BJ (cell line): ENCODE measurements at regions not wholly inside any gene's neighbourhood (a gene's known extent, or its start where the extent isn't known, plus 50 kb on each side); places are given as distances from the start of the nearest gene placed in this dataset.
"Not testable (repeated sequence)": the region's sequence is repeated elsewhere in the genome, so short reads cannot be mapped to it uniquely, and the experiment has no call there.

Experiments
- CTCF ChIA-PET: fragments of 350-600 bp; formaldehyde crosslinking; extraction: SDS; loops from one replicate; lab custom pipeline; 2021; ENCODE audit warnings: antibody characterized with exemption, inconsistent platforms; lab: Yijun Ruan, JAX
- POLR2A ChIA-PET: fragments of 300-600 bp; sonication (Branson Sonifier 250); formaldehyde crosslinking; extraction: SDS; loops from one replicate; lab custom pipeline; 2021; ENCODE audit warnings: antibody characterized with exemption; lab: Charles Lee
- DNase-seq: peaks from one replicate; pipeline ENCODE4 v3.0.0-alpha.2; 2011; ENCODE audit warnings: low read depth
- H3K27me3 ChIP-seq: 2 replicates; pipeline ENCODE4 v1.6.0; 2011; ENCODE audit warnings: low read length; ENCODE audit not compliant: control insufficient read depth, insufficient read depth
- H3K36me3 ChIP-seq: 2 replicates; pipeline ENCODE4 v1.5.1; 2011; ENCODE audit warnings: low read length; ENCODE audit not compliant: control insufficient read depth, insufficient read depth
- H3K4me3 ChIP-seq: 2 replicates; pipeline ENCODE4 v1.5.1; 2011; ENCODE audit warnings: low read depth, mild to moderate bottlenecking, control low read depth, low read length
- TF ChIP-seq, protein P1 (sequence below): IDR thresholded peaks from 2 replicates; pipeline ENCODE4 v1.5.1; 2011; ENCODE audit warnings: low read depth, mild to moderate bottlenecking, control low read depth, inconsistent platforms, low read length, moderate library complexity; ENCODE audit not compliant: insufficient read depth

DNA sequence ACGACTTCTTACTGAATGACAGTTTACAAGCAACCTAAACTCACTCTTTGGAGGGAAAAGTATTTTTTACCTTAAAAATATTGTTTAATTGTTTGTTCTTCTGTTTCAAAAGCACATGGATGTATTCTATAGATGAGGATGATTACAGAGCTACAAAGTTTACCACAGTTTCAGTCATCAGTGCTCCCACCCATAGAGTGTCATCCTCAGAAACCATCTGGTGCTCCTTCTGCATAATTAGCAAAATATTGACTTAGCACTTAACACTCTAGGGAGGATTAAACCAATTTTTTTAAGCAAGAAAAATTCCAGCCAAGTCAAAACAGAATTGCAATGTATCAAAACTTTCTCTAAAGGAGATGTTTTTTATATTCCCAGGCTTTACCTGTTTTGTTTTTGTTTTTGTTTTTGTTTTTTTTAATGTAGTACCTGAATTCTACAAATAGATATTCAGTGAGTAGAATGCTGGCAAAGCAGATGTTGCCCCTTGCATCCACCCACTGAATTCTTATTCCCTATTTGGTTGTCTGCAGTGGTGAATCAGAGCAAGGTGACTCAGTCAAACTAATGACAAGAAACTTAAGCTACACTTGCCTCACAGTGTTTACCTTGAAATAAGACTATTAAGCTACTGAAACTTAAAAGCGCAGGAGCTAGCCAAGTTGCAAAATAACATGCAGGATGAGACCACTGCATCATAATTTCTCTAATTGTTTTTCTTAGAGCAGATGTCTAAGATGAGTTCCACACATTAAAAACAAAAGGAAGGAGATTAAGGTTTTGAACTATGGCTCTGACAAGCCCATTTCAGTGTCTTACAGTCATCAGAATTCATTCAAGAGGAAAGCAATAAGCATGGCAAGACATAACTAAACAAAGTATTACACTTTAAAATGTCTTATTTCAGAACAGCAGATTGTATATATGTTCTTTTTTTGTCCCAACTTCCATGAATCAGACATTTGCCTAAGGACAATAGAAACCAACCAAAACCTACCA, 155.1 kb upstream of the SOX6 start:
- Histone ChIP-seq H3K27me3 (no peaks in the 10 kb centered on the region), H3K4me3 (no peak overlapping the region), H3K36me3 (no peaks in the 10 kb centered on the region)
- peak; percentile 38 for DNase-seq
- TF ChIP-seq, protein P1, sequence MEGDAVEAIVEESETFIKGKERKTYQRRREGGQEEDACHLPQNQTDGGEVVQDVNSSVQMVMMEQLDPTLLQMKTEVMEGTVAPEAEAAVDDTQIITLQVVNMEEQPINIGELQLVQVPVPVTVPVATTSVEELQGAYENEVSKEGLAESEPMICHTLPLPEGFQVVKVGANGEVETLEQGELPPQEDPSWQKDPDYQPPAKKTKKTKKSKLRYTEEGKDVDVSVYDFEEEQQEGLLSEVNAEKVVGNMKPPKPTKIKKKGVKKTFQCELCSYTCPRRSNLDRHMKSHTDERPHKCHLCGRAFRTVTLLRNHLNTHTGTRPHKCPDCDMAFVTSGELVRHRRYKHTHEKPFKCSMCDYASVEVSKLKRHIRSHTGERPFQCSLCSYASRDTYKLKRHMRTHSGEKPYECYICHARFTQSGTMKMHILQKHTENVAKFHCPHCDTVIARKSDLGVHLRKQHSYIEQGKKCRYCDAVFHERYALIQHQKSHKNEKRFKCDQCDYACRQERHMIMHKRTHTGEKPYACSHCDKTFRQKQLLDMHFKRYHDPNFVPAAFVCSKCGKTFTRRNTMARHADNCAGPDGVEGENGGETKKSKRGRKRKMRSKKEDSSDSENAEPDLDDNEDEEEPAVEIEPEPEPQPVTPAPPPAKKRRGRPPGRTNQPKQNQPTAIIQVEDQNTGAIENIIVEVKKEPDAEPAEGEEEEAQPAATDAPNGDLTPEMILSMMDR, result no peak
- ChIA-PET POLR2A (no interaction called here), CTCF (no interaction called here)

DNA sequence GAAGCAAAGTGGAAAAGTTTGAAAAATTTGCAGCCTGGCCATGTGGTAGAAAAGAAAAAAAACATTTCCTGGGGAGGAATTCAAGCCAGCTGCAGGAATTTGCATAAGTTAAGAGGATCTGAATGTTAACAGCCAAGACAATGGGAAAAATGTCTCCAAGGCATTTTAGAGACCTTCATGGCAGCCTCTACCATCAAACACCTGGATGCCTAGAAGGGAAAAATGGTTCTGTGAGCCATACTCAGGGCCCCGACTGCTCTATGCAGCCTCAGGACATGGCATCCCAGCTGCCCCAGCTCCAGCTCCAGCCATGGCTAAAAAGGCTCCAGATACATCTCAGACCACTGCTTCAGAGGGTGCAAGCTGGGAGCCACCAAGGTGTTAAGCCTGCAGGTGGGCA, 149.1 kb upstream of the SOX6 start:
- POLR2A ChIA-PET, result no interaction called here
- CTCF ChIA-PET, result no interaction called here

DNA sequence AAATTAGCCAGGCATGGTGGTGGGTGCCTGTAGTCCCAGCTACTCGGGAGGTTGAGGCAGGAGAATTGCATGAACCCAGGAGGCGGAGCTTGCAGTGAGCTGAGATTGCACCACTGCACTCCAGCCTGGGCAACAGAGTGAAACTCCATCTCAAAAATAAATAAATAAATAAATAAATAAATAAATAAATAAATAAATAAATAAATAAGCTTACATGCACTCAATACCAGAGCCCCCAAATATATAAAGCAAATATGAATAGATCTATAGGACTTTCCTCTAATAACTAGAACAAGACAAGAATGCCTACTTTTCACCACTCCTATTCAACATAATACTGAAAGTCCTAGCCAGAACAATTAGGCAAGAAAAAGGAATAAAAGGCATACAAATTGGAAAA, 147.5 kb upstream of the SOX6 start:
- POLR2A ChIA-PET, CTCF ChIA-PET, DNase-seq, H3K4me3 ChIP-seq, H3K36me3 ChIP-seq, H3K27me3 ChIP-seq: not testable (repeated sequence)

More for the DNA sequence above, 149.1 kb upstream of the SOX6 start:
- Histone ChIP-seq H3K27me3 (no peaks in the 10 kb centered on the region), H3K4me3 (no peak overlapping the region), H3K36me3 (no peaks in the 10 kb centered on the region)
- no peak for DNase-seq
- TF ChIP-seq, protein P1, result no peak

DNA sequence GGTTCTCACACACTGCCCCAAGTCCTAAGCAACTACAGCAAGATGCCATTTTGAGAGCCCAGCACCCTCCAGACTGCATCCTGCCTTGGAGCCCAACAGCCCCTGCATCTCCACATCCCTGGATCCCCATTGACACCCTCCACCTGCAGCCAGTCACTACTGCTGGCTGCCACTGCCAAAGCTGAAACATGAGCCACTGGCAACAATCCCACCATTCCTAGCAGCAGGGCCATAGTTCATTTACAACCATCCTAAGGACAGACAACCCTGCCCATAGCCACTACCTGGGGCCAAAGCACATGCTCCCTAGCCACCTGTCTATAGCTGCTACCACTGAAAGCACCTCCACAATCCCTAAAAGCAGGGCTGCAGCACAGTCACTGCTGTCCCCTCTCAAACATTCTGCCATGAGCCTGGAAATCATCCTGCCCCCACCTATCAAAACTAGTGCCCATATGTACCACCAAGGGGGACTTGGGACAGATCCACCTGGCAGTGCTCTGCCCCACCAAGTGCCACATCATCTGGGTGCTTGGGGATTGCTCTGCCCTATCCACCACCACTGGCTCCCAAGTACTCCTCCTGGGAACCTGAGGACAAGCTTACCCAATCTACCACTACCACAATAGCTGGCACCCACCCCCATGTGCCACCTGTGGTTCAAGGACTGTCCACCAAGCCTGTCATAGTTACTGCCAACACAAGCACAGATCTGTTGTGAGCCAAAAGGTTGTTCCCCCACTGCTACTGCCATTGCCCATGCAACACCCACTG, 138.8 kb upstream of the SOX6 start:
- no peak for DNase-seq
- Histone ChIP-seq H3K4me3 (no peak overlapping the region), H3K36me3 (no peaks in the 10 kb centered on the region), H3K27me3 (no peaks in the 10 kb centered on the region)
- TF ChIP-seq, protein P1, result no peak
- ChIA-PET CTCF (no interaction called here), POLR2A (no interaction called here)

DNA sequence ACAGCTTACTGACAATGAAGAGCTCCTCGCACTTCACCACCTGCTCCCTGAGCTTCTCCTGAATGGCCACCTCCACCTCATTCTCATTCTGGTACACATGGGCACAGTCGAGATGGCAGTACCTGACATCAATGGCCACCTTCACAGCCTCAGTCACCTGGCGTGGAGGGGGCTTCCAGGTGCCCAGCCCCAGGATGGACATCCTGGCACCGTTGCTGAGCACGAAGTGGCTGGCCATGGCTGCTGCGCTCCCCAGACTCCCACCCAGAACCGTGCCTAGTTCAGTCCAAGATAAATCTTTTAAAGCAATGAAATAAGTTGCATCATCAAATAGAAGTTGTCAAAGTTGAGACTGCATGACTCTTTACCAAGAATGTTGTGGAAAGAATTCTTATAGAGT, 128.1 kb upstream of the SOX6 start:
- POLR2A ChIA-PET, result no interaction called here
- Histone ChIP-seq H3K36me3 (no peaks in the 10 kb centered on the region), H3K4me3 (no peak overlapping the region), H3K27me3 (no peaks in the 10 kb centered on the region)
- CTCF ChIA-PET, result no interaction called here
- TF ChIP-seq, protein P1, result no peak
- DNase-seq, result no peak
